ENCODE measurements at regions not wholly inside any gene's neighbourhood (a gene's known extent, or its start where the extent isn't known, plus 50 kb on each side); places are given as distances from the start of the nearest gene placed in this dataset.
A peak's percentile ranks its signal among the peaks of the same experiment; 100 is the strongest.

DNA sequence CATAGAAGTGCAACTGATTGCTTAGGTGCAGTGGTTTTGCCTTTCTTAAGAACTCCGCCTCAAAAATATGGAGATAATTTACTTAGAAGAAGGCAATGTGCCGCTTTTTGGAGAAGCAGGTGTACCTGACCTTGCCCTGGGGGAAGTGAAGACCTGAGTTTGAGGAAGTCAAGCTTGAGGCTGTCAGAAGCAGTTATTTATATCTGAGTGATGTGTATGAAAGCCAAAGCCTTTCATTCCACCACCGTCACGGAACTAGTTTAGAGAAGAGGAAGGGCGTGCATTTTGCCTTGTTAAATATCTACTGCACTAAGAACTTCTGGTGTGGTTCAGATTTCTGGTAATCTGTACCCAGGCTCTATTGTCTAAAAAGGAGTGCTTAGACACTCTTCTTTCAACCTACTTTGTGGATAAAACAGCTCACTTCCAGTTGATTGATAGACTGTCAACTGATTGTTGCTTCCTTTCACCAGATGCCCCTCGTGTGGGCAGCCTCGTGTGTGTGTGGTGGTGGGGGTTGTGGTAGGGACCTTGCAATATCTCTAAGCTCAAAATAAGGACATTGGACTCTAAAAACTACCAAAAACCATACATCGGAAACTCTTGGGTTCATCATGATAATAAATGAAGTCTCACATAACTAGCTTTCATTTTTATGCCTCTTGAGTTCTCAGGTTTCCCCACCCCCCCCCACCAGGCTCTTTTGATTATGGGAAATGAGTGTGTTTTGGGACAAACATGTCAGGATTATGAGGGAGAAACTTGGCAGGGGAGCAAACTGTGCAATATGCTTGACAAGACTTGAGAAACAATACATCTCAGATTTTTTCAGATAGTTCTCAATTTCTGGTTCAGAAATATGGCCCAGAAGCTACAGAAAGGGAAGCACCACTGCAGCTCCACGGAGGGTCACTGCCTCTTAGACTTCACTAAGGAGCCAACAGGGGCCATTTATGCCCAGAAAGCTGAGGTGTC is 78.6 kb downstream of the ARF6 start:
- peak; percentile 55 for DNase-seq

GRCh38 chr14:49972131-49972671 is 79.3 kb downstream of the ARF6 start:
- DNase-seq = no peak

- peak; percentile 46 for DNase-seq
Observed at GRCh38 chr14:49972823-49973222, 79.9 kb downstream of the ARF6 start.

- DNase-seq = no peak
Observed at GRCh38 chr14:49975276-49975675, 82.4 kb downstream of the ARF6 start.

DNA sequence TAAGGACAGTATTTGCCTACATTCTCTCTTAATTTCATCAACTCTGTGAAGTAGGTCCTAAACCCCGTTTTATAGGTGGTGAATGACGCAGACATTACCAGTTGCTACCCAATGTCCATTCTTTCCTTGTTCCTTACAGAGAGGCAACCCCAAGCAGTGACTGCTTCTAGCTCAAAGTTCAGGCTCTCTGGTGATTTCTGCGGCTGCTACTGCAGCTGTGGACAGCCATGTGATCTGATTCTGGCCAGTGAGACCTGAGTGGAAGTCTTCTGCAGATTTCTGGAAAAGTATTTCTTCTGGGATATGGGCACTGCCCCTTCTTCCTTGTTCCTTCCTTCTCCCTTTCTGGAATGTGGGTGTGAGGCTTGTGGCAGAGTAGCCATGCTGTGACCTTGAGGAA is 82.9 kb downstream of the ARF6 start:
- no peak for DNase-seq

DNA sequence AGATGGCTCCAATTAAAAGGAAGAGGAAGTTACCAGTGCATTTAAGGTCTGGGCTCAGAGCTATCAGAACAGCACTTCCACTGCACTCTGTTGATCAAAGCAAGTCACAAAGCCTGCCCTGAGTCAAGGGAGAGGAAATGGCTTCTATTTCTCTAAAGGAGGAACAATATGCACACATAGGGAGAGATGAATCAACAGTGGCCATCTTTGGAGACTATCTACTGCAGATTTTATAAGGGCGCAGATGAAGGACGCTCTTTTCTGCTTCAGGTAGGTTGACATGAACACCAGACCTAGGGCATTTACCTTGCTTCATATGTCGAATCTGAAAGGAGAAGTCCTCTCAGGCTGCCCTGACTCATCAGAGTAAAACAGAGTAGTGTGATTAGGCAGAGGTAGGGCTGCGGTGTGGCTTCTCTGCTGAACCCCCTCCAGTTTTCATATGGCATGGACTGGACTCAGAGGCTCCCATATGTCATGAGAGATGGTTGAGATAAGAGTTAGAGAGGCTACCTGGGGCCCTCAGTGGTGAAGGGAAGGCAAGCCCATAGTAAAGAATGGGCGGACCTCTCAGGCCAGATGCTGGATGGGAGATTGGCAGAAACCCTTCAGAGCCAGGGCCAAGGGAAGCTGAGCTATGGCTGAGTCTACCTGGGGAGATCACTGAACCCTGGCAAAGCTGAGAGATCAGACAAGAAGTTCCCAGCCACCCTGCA is 84.4 kb downstream of the ARF6 start:
- DNase-seq = peak; percentile 57

- no peak for DNase-seq
Observed at GRCh38 chr14:49980027-49980426, 87.1 kb downstream of the ARF6 start.

DNA sequence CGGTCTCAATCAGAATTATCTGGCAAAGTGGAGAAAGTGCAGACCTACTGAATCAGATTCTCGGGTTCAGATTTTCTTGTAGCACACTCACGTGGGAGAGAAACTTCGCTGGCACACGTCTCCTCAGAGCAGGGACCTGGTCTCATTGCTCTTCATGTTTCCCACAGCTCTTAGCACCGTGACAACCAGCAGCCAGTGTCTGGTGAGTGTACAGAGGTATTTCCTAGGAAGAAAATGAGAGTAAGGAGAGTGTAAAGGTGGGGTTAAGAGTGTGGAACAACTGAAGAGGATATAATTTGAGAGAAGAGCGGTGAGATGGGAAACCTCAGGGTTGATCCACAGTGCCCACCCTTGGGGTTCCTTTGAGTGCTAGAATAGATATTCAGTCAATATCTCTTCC is 89.2 kb downstream of the ARF6 start:
- no peak for DNase-seq

DNA sequence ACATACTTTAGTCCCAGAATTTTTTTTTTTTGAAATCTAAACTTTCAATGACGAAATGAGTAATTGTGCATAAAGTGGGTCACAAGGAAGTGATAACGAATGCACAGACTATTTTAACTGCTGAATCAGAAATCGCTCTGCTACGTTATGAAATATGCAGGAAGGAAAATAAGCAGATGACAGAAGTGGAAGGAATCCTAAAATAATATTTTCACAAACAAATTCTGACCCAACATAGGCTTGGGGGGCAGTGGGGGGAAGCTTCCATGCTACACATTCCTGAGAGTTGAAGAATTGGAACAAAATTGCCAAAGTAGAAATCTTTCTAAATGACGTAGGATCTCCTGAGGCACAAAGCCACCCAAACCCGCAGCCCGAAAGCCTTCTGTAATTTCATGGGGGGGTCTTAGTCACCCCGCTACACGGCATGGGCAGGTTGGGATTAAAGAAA is 89.6 kb downstream of the ARF6 start:
- peak; percentile 50 for DNase-seq

DNA sequence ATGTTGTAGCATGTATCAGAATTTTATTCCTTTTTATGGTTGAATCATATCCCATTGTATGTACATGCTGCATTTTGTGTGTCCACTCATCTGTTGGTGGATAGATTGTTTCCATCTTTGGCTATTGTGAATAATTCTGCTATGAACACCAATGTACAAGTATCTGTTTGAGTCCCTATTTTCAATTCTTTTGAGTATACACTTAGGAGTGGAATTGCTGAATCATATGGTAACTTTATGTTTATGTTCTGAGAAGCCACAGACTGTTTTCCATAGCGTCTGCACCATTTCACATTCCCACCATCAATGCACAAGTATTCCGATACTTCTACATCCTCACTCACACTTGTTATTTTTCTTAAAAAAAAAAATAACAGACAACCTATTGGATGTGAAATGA is 91.5 kb downstream of the ARF6 start:
- no peak for DNase-seq

DNA sequence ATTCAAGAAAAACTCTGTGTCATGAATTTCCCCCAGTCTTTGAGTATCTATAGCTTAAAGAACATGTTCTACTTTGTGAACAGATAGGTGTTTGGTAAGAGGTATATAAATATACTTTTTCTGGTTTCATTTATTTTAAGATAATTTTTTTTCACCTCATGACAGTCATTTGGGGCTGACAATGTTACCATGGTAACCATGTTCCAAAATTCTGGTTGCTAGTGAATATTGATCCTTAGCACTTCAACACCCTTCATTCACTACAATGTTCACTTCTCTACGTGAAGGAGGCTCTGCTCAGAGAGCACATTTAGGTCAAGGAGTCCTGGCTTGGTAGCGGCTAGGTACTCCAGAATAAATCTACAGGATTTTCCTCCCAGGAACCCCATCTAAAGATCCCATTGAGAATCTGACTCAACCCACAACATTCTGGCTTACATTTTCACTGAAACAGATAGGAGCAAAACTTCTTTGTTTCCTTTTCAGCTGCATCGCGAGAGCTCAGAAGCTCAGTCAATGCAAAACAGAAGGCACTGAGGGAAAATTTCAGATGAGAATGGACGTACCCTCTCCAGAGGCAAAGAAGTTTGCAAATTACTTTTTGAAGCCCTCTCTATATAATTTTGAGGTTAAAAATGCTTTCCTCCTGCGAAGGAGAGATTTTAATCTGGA is 93.6 kb downstream of the ARF6 start:
- no peak for DNase-seq

GRCh38 chr14:49988080-49988990 is 95.5 kb downstream of the ARF6 start:
- no peak for DNase-seq

GRCh38 chr14:49989966-49990365 is 97.1 kb downstream of the ARF6 start:
- DNase-seq = no peak

- DNase-seq = no peak
Observed at GRCh38 chr14:49991491-49991890, 98.6 kb downstream of the ARF6 start.

DNA sequence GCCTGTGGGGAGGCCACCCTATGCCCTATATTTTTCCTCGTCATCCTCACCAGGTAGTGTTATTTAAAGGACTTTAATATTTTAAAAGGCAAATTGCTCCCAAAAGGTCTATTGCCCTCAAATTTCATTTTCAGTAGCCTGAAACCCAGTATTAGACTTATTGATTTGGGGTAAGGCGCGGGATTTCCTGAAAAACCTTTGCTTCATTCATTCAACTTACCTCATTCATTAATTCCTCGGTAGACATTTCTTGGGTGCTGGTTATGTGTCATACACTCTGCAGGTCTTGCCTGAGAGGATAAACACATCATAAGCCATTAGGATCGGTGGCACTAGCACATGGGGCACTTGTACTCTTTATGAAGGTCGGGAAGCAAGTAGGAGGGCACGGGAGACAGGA is 99.2 kb downstream of the ARF6 start:
- DNase-seq = no peak

GRCh38 chr14:49992448-49992847 is 99.6 kb downstream of the ARF6 start:
- DNase-seq = no peak

DNA sequence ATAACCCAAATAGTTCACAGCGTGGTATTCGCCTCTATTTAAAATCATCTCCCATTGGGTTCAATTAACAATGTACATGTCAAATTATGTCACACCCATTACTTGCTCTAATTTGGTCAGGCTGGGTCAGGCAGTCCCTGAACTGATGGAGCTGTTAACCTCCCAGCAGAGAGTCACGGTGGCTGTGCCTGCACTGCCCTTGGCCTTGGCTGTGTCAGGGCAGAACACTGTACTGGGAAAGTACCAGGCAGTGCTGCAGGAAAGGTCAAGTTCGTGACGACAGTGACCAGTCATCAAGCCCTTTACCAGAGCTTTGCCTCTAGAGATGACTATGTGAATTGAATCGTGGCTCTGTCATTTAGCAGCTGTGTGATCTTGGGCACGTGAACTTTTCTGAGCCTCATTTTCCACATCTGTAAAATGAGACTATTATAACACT is 100.0 kb downstream of the ARF6 start:
- DNase-seq = peak; percentile 43

- DNase-seq = no peak
Observed at GRCh38 chr14:49993565-49993964, 100.7 kb downstream of the ARF6 start.

DNA sequence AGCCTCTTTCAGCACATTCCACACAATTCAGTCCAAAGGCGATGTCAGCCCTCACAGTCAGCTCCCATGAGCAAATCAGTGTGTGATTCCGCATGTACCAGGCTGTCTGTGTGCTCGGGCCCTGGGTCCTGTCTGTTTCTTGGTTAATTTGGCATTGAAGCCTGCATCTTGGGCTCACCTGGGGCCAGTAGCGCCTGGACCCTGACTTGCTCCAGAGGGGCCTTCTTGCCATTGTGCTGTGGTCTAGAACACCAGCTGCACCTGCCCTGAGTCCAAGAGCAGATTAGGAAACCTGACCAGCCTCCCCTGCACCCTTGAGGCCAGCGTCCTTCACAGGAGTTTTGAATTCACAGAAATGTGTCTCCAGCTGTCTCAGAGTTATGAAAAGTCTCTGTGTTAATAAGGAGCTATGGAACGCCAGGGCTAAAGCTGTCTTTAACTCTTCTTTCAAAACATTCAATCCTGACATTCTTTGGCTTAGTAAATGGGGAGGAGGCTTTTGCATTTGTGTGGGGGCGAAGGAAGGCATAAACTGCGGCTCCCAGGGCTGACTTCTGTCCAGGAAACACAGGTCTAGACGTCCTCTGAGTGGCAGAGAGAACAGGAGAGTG is 102.2 kb downstream of the ARF6 start:
- DNase-seq = no peak

DNA sequence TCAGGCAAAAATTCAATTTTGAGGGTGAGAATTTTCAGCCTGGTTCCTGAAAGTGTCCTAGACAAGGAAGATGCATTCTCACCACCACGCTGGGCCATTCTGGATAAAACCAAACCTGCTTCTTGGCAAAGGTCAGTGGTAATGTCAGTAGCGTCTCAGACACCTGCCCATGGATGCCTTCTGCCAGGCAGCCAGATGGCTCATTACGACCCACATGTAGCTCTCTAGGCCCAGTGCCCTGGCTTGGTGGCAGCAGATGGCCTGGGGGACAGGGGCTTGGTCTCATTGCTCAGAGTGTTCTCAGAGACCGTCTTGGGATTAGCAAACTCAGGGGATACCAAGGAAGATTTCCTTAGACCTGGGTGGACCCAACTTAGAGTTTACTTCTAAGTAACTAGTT is 105.1 kb downstream of the ARF6 start:
- DNase-seq = no peak

DNA sequence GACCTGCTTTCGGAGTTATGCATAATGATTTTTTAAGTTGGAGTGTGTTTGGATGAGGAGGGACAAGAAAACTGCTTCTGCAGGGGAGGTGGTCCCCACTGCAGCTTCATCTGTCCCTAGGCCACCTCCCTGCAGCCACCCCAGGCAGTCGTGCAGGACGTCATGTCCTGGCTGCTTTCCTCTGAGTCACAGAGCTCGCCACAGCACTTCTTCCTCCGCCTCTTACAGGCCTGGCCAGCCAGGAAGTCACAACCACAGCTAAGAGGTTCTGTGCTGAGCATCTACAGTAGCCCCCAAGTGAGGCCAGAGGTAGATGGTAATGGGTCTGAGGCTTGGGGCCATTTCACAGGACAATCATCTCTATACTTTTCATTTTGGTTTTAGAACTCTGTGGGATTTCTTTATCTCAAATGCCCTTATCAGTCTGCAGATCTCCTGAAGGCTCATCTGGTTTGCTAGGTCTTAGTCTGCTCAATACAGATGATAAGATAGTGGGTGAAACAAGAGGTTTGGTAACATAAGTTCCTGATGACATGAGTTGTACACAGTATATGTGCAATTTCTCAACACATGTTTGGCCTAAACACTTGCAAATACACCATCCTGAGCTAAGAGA is 106.4 kb downstream of the ARF6 start:
- peak; percentile 78 for DNase-seq
